DMS53 treated with DMSO at 0.1 percent for 48 hours (cell line): ENCODE measurements at regions not wholly inside any gene's neighbourhood (a gene's known extent, or its start where the extent isn't known, plus 50 kb on each side); places are given as distances from the start of the nearest gene placed in this dataset.
"Not testable (repeated sequence)": the region's sequence is repeated elsewhere in the genome, so short reads cannot be mapped to it uniquely, and the experiment has no call there.

ENCODE experiments used
- DNase-seq: peaks from one replicate; lab custom pipeline; 2025; ENCODE audit not compliant: unreplicated experiment; lab: John Stamatoyannopoulos, UW

- DNase-seq, result no peak
Measured at GRCh38 chr2:199572571-199572970, 114.8 kb upstream of the SATB2 start.

DNA sequence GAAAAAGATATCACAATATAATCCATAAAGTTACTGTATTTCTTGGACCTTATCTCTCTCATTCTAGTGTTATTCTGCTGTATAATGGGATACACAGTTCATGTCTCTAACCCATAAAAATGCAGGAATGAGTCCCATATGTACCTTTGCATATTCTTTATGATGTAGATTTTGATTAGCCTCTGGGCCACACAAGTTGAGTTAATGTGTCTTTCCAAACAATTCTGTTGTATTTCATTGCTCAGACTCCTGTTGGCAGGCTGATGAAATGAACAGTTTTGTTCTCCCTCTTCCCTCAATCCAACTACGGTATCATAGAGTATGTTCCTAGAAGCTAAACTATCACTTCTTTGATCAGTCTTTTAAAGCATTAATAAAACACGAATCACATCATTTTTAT, 113.2 kb upstream of the SATB2 start:
- DNase-seq, result no peak

DNA sequence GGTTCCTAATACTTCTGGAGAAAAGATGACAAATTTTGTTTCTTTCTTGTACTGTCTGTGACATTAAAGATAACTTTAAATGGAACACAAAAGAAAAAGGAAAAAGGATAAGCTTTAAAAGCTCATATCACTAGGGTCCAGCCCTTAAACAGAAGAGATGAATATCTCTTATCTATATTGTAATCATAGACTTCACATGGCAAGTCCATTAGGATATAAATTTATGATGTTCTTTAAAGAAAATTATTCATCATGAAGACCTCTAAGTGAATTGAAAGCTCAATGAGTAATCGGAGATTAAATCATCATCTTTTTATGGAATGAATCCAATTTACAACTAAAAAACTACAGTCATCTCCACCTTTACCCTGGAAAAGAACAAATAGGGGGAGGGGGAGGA, 111.6 kb upstream of the SATB2 start:
- DNase-seq, result no peak

- no peak for DNase-seq
Measured at GRCh38 chr2:199558156-199558555, 100.4 kb upstream of the SATB2 start.

DNA sequence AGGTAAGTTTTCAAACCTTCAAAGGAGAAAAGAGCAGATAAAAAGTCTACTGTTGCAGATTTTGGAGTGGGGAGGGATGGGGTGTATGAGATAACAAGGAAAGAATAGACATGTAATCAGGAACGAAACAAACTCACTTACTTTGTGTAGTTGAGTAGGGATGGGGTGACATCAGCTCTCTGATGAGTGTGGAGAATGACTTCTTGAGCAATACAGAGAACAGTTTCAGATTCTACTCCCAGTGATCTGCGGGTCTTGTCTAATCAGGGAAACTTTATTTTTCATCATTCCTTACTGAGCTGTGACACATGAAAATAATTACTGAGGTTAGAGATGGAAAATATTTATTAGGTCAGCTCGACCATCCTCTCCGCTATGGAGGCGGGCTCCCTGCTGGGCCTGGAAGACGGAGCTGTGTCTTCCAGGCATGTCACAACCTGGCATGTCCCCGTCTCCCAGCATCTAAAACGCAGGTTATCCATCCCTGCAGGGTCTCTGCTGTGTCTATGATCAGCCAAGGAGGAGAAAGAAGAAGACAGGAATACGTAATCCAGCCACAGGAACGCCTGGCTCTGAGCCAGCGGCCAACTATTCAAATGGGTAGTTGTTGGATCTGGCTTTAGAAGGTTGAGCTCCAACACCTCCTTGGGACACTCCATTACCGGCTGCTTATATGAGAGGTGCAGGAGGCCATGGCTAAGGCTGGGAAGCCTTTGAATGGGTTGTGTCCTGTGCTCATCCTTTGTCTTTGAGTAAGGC, 99.0 kb upstream of the SATB2 start:
- DNase-seq, result no peak

DNA sequence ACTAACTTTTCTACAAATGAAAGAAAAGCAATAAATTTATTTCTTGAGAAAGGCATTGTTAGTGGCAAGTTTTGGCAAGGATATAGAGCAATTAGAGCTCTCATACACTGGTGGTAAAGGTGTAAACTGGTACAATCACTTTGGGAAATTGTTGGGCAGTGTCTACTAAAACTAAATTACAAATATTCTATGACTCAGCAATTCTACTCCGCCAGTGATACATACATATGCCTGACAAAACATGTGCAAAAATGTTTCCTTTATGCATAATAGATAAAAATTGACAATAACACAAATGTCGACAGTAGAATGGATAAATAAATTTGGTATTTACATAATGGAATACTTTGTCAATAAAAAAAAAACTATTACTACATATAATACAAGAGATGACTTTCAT, 96.3 kb upstream of the SATB2 start:
- DNase-seq, result no peak

DNA sequence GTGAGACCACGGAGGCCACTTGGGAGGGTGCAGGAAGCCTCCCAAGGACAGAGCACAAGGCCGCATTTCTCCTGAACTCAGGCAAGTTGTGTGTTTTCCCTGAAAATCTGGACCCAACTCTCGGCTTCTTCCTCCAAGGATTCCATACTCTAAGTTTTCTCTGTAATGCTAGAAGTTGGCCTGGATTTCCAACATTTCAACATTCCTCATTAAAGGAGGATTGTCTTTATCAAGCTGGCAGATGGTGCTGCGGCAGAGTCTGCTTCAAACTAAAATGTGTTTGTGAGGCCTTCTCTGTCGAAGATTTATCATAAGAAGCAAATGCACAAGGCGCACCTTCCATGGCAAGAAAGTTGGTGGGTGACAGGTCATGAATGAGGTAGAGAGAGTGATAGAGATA, 94.4 kb upstream of the SATB2 start:
- no peak for DNase-seq

GRCh38 chr2:199543606-199544172, 86.0 kb upstream of the SATB2 start:
- DNase-seq, result no peak

GRCh38 chr2:199535445-199536177, 77.9 kb upstream of the SATB2 start:
- DNase-seq, result no peak

DNA sequence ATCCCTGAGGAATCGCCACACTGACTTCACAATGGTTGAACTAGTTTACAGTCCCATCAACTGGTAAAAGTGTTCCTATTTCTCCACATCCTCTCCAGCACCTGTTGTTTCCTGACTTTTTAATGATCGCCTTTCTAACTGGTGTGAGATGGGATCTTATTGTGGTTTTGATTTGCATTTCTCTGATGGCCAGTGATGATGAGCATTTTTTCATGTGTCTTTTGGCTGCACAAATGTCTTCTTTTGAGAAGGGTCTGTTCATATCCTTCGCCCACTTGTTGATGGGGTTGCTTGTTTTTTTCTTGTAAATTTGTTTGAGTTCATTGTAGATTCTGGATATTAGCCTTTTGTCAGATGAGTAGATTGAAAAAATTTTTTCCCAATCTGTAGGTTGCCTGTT, 76.1 kb upstream of the SATB2 start:
- DNase-seq, result not testable (repeated sequence)

DNA sequence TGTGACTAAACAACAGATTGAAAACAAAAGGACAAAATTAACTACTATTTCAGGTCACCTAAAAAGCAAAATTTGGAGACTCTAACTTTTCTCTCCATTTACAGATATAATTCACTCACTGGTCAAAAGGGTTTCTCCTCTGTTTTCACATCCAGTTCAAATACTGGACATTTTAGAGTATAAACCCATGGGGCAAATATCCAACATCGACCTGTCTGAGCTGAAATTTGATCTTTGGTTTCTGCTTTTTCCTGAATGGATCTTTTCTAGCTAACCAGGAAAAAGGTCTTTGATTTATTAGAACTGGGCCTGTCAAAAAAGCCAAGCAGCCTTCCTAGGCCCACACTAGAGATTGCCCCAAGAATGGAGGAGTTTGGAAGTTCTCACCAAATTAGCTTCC, 69.3 kb upstream of the SATB2 start:
- no peak for DNase-seq

GRCh38 chr2:199524689-199525574, 67.2 kb upstream of the SATB2 start:
- no peak for DNase-seq

GRCh38 chr2:199509403-199509802, 51.7 kb upstream of the SATB2 start:
- DNase-seq, result no peak
